ENCODE measurements at regions not wholly inside any gene's neighbourhood (a gene's known extent, or its start where the extent isn't known, plus 50 kb on each side); places are given as distances from the start of the nearest gene placed in this dataset.

DNA sequence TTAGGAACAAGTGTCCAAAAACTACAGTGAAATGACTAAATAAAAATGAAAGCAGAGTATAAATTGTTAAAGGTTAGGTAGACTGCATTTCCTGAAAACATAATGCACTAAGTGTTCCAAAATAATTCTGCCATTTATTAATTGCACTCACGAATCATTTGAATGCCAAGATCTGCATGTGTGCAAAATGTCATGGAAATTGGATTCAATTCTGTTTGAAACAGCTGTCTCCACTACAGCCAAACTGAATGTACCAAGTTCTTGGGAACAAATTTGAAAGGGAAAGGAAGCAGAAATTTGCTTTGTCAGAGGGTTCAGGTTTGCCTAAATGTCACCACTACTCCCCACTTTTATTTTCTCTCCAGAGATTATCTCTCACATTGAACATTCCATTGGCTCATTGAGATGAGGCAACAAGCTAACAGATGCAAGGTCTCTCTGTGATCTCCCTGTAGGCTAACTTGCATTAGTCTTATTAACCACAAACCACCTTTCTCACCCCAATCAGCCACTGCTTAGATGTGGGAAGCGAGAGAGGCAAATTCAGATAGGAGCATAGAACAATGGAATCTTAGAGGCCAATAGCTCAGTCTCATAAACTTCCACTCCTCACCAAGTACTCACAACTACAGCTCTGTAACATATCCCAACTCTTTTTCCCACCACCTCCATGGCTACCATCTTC, 226.6 kb downstream of the KDR start:
- no peaks in the 10 kb centered on the region for H3K27me3 Mint-ChIP-seq (ENCODE audit: unreplicated experiment)
- no peaks in the 10 kb centered on the region for H3K36me3 Mint-ChIP-seq (ENCODE audit: low read depth, unreplicated experiment)
- no peaks in the 10 kb centered on the region for H3K9me3 Mint-ChIP-seq (ENCODE audit: unreplicated experiment)
- DNase-seq (ENCODE audit: low spot score), result no peak
- no peak overlapping the region for H3K27ac Mint-ChIP-seq (ENCODE audit: unreplicated experiment)
- TF ChIP-seq, protein P1, sequence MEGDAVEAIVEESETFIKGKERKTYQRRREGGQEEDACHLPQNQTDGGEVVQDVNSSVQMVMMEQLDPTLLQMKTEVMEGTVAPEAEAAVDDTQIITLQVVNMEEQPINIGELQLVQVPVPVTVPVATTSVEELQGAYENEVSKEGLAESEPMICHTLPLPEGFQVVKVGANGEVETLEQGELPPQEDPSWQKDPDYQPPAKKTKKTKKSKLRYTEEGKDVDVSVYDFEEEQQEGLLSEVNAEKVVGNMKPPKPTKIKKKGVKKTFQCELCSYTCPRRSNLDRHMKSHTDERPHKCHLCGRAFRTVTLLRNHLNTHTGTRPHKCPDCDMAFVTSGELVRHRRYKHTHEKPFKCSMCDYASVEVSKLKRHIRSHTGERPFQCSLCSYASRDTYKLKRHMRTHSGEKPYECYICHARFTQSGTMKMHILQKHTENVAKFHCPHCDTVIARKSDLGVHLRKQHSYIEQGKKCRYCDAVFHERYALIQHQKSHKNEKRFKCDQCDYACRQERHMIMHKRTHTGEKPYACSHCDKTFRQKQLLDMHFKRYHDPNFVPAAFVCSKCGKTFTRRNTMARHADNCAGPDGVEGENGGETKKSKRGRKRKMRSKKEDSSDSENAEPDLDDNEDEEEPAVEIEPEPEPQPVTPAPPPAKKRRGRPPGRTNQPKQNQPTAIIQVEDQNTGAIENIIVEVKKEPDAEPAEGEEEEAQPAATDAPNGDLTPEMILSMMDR (IDR thresholded peaks at IDR 0.05; ENCODE audit: unreplicated experiment), result no peak
- peaks cover 4% of the 10 kb centered on the region for H3K4me1 Mint-ChIP-seq (ENCODE audit: unreplicated experiment)
- H3K4me3 Mint-ChIP-seq (ENCODE audit: unreplicated experiment), result no peak overlapping the region

DNA sequence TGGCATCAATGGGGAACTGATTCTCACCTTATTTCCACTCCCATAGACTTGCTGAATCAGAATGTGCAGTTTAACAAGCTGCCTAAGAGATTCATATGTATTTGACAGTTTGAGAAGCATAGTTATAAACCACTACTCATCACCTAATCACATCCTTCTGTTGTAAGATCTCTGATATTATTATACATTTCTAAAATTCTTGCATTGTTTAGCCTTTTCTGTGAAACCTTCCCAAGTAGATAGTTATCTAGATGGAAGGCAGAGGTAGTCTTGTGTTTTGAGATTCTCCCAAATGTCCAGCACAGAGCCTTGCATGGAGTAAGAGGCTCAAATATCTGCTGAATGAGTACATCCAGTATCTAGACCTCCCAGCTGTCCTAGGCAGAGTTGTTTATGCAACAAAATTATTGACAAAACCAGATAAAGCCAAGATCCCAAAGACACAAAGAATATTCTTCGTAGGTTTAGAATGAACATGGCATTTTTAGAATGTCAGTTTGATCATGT, 227.3 kb downstream of the KDR start:
- DNase-seq (ENCODE audit: low spot score), result no peak
- H3K4me3 Mint-ChIP-seq (ENCODE audit: unreplicated experiment), result no peak overlapping the region
- TF ChIP-seq, protein P1 (IDR thresholded peaks at IDR 0.05; ENCODE audit: unreplicated experiment), result no peak

DNA sequence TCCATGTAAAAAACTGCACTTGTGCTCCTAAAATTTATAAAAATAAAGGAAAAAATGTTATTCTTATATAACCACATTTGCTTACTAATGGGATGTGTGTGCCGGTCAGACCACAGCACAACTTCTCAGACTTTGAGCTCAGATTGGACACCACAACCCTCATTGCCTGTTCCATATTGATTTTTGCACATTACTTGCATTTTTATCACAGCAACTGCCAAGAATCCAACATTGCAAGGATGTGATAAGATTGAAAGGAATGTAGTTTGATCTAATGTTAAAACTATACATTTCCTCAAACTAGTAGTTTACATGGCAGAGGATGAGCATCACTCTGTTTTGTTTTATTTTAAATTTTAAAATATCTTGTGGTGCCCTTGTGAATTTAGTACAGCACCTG, 227.8 kb downstream of the KDR start:
- no peak overlapping the region for H3K27ac Mint-ChIP-seq (ENCODE audit: unreplicated experiment)
- peaks cover 6% of the 10 kb centered on the region for H3K4me1 Mint-ChIP-seq (ENCODE audit: unreplicated experiment)
- H3K9me3 Mint-ChIP-seq (ENCODE audit: unreplicated experiment), result no peaks in the 10 kb centered on the region
- TF ChIP-seq, protein P1 (IDR thresholded peaks at IDR 0.05; ENCODE audit: unreplicated experiment), result no peak
- H3K4me3 Mint-ChIP-seq (ENCODE audit: unreplicated experiment), result no peak overlapping the region
- no peaks in the 10 kb centered on the region for H3K36me3 Mint-ChIP-seq (ENCODE audit: low read depth, unreplicated experiment)
- H3K27me3 Mint-ChIP-seq (ENCODE audit: unreplicated experiment), result no peaks in the 10 kb centered on the region
- DNase-seq (ENCODE audit: low spot score), result no peak

More for the DNA sequence above, 227.3 kb downstream of the KDR start:
- no peaks in the 10 kb centered on the region for H3K36me3 Mint-ChIP-seq (ENCODE audit: low read depth, unreplicated experiment)
- peaks cover 4% of the 10 kb centered on the region for H3K4me1 Mint-ChIP-seq (ENCODE audit: unreplicated experiment)
- no peaks in the 10 kb centered on the region for H3K27me3 Mint-ChIP-seq (ENCODE audit: unreplicated experiment)
- no peak overlapping the region for H3K27ac Mint-ChIP-seq (ENCODE audit: unreplicated experiment)
- no peaks in the 10 kb centered on the region for H3K9me3 Mint-ChIP-seq (ENCODE audit: unreplicated experiment)

DNA sequence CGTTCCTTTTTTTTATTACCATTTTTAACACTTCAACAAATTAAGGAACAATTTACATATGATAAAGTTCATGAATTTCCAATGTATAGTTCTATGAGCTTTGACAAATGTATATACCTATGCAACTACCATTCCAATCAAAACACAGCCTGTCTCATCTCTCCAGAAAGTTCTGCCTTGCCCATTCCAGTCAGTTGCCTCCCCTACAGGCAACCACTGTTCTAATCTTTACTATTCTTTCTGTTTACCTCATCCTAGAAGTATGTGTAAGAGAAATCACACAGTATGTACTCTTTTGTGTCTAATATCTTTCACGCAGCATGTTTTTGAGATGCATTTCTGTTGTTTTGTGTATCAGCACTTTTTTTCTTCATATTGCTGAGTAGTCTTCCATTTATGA, 224.9 kb downstream of the KIT start:
- TF ChIP-seq, protein P1 (IDR thresholded peaks at IDR 0.05; ENCODE audit: unreplicated experiment), result no peak
- DNase-seq (ENCODE audit: low spot score), result no peak
- Mint-ChIP-seq H3K4me3 (ENCODE audit: unreplicated experiment) (no peak overlapping the region), H3K36me3 (ENCODE audit: low read depth, unreplicated experiment) (peaks cover 7% of the 10 kb centered on the region), H3K27ac (ENCODE audit: unreplicated experiment) (no peak overlapping the region), H3K27me3 (ENCODE audit: unreplicated experiment) (peaks cover 2% of the 10 kb centered on the region), H3K4me1 (ENCODE audit: unreplicated experiment) (peaks cover 9% of the 10 kb centered on the region), H3K9me3 (ENCODE audit: unreplicated experiment) (no peaks in the 10 kb centered on the region)

DNA sequence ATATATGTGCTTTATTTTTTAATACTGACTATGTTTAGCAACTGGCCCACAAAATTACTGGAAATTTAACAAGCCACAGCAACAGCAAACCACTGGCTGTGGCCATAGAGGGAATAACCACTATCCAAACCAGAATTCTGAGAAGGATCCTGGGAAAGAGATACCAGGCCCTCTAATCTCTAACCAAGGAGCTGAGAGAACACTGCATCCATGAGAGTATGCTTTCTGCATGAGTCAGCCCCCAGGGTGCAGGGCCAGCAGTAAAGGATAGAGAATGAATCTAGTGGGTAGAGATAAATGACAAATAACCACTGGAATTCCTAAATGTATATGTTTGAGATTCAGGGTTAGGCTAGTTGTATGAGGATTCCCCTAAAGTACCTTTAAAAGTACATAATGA, 221.8 kb downstream of the KIT start:
- H3K4me1 Mint-ChIP-seq (ENCODE audit: unreplicated experiment), result peaks cover 9% of the 10 kb centered on the region
- H3K4me3 Mint-ChIP-seq (ENCODE audit: unreplicated experiment), result no peak overlapping the region
- no peak overlapping the region for H3K27ac Mint-ChIP-seq (ENCODE audit: unreplicated experiment)
- no peaks in the 10 kb centered on the region for H3K9me3 Mint-ChIP-seq (ENCODE audit: unreplicated experiment)
- H3K36me3 Mint-ChIP-seq (ENCODE audit: low read depth, unreplicated experiment), result peaks cover 7% of the 10 kb centered on the region
- TF ChIP-seq, protein P1 (IDR thresholded peaks at IDR 0.05; ENCODE audit: unreplicated experiment), result no peak
- H3K27me3 Mint-ChIP-seq (ENCODE audit: unreplicated experiment), result peaks cover 2% of the 10 kb centered on the region
- no peak for DNase-seq (ENCODE audit: low spot score)

All from endothelial cell (in vitro differentiated cells).